ENCODE measurements at regions not wholly inside any gene's neighbourhood (a gene's known extent, or its start where the extent isn't known, plus 50 kb on each side); places are given as distances from the start of the nearest gene placed in this dataset.

- TF ChIP-seq, protein P1, sequence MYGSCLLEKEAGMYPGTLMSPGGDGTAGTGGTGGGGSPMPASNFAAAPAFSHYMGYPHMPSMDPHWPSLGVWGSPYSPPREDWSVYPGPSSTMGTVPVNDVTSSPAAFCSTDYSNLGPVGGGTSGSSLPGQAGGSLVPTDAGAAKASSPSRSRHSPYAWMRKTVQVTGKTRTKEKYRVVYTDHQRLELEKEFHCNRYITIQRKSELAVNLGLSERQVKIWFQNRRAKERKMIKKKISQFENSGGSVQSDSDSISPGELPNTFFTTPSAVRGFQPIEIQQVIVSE (CRISPR knock-in tag; IDR thresholded peaks at IDR 0.05; ENCODE audit: borderline replicate concordance): no peak
- no peak for TF ChIP-seq CREB1 (CRISPR knock-in tag; IDR thresholded peaks at IDR 0.05)
These were observed 203.6 kb upstream of the AKR1E2 start (continued) for GRCh38 chr10:4622384-4622783.

GRCh38 chr10:4617589-4617988 lies 208.4 kb upstream of the AKR1E2 start:
- TF ChIP-seq E2F5 (CRISPR knock-in tag; IDR thresholded peaks at IDR 0.05) (no peak), ATF3 (CRISPR knock-in tag; conservative IDR thresholded peaks at IDR 0.05) (no peak), TEAD1 (CRISPR knock-in tag; IDR thresholded peaks at IDR 0.05) (no peak), SMAD4 (CRISPR knock-in tag; IDR thresholded peaks at IDR 0.05) (no peak), NFATC4 (CRISPR knock-in tag; IDR thresholded peaks at IDR 0.05) (no peak), USF2 (CRISPR knock-in tag; IDR thresholded peaks at IDR 0.05) (no peak), NR1H2 (CRISPR knock-in tag; IDR thresholded peaks at IDR 0.05) (no peak), HMGA2 (CRISPR knock-in tag; IDR thresholded peaks at IDR 0.05) (no peak), ZNF263 (CRISPR knock-in tag; IDR thresholded peaks at IDR 0.05; ENCODE audit: low read depth) (no peak), ZNF396 (CRISPR knock-in tag; IDR thresholded peaks at IDR 0.05; ENCODE audit: borderline replicate concordance) (no peak), ZNF138 (CRISPR knock-in tag; conservative IDR thresholded peaks at IDR 0.05) (no peak), ZNF121 (CRISPR knock-in tag; IDR thresholded peaks at IDR 0.05) (no peak)
- TF ChIP-seq, protein P2, sequence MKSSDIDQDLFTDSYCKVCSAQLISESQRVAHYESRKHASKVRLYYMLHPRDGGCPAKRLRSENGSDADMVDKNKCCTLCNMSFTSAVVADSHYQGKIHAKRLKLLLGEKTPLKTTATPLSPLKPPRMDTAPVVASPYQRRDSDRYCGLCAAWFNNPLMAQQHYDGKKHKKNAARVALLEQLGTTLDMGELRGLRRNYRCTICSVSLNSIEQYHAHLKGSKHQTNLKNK (CRISPR knock-in tag; IDR thresholded peaks at IDR 0.05): no peak
- TF ChIP-seq, protein P3, sequence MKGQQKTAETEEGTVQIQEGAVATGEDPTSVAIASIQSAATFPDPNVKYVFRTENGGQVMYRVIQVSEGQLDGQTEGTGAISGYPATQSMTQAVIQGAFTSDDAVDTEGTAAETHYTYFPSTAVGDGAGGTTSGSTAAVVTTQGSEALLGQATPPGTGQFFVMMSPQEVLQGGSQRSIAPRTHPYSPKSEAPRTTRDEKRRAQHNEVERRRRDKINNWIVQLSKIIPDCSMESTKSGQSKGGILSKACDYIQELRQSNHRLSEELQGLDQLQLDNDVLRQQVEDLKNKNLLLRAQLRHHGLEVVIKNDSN (CRISPR knock-in tag; IDR thresholded peaks at IDR 0.05): no peak
- TF ChIP-seq, protein P4, sequence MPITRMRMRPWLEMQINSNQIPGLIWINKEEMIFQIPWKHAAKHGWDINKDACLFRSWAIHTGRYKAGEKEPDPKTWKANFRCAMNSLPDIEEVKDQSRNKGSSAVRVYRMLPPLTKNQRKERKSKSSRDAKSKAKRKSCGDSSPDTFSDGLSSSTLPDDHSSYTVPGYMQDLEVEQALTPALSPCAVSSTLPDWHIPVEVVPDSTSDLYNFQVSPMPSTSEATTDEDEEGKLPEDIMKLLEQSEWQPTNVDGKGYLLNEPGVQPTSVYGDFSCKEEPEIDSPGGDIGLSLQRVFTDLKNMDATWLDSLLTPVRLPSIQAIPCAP (CRISPR knock-in tag; IDR thresholded peaks at IDR 0.05): no peak
- TF ChIP-seq, protein P5, sequence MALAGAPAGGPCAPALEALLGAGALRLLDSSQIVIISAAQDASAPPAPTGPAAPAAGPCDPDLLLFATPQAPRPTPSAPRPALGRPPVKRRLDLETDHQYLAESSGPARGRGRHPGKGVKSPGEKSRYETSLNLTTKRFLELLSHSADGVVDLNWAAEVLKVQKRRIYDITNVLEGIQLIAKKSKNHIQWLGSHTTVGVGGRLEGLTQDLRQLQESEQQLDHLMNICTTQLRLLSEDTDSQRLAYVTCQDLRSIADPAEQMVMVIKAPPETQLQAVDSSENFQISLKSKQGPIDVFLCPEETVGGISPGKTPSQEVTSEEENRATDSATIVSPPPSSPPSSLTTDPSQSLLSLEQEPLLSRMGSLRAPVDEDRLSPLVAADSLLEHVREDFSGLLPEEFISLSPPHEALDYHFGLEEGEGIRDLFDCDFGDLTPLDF (CRISPR knock-in tag; IDR thresholded peaks at IDR 0.05): no peak
- TF ChIP-seq, protein P6, sequence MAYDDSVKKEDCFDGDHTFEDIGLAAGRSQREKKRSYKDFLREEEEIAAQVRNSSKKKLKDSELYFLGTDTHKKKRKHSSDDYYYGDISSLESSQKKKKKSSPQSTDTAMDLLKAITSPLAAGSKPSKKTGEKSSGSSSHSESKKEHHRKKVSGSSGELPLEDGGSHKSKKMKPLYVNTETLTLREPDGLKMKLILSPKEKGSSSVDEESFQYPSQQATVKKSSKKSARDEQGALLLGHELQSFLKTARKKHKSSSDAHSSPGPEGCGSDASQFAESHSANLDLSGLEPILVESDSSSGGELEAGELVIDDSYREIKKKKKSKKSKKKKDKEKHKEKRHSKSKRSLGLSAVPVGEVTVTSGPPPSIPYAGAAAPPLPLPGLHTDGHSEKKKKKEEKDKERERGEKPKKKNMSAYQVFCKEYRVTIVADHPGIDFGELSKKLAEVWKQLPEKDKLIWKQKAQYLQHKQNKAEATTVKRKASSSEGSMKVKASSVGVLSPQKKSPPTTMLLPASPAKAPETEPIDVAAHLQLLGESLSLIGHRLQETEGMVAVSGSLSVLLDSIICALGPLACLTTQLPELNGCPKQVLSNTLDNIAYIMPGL (CRISPR knock-in tag; IDR thresholded peaks at IDR 0.05): no peak
- Mint-ChIP-seq H3K9me3 (peaks cover 15% of the 10 kb centered on the region), H3K36me3 (peaks cover 8% of the 10 kb centered on the region), H3K4me3 (no peak overlapping the region), H3K27me3 (ENCODE audit: low read depth) (no peaks in the 10 kb centered on the region), H3K4me1 (no peaks in the 10 kb centered on the region), H3K27ac (no peak overlapping the region)
- ChIA-PET POLR2A (no interaction called here), CTCF (interaction anchor here (0.8 kb wide), 1 partner anchor 39 kb away, joined by 3 read pairs; no protein-coding TSS in a partner anchor)
- DNase-seq (ENCODE audit: low spot score): no peak
- no peak for ATAC-seq
